Inferior parietal cortex (tissue), 1 donor: ENCODE measurements at regions not wholly inside any gene's neighbourhood (a gene's known extent, or its start where the extent isn't known, plus 50 kb on each side); places are given as distances from the start of the nearest gene placed in this dataset.
"Not testable (repeated sequence)": the region's sequence is repeated elsewhere in the genome, so short reads cannot be mapped to it uniquely, and the experiment has no call there.

Experiments
- DNase-seq: peaks from one replicate; pipeline ENCODE4 v3.0.0-alpha.2; 2016; ENCODE audit errors: extremely low spot score

DNA sequence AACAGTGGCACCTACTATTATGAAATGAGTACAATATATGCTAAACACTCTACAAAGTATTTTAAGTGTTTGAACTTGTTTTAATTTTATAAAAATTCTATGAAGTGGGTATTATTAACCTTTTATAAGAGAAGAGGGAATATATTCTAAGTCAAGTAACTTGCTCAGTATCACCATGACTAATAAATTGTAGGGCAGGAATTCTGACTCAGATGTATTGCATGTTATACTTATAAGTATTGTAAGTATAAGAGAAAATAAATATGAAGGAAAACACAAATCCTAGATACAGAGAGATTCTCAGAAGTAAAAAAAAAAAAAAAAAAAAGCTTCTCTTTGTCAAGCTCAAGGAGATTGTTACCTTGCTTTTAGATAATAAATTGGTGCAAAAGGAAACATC, 893.2 kb downstream of the SLC16A7 start:
- no peak for DNase-seq

DNA sequence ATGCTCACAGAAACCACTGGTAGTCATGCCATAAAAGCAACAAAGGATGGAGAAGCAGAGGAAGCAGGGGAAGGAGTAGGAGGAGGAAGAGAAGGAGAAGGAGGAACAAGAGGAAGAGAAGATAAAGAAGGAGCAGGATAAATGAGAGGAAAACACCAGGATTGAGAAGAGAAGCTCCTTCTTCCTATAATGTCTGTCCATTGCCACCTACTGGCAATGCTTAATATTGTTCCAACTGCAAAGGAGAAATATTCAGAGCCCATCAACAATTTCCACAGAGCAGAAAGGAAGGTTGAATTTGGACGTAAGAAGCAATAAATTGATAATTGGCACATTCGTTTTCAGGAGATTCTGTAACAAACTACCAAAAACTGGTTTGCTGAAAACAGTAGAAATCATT, 898.4 kb downstream of the SLC16A7 start:
- DNase-seq, result peak; percentile 38

DNA sequence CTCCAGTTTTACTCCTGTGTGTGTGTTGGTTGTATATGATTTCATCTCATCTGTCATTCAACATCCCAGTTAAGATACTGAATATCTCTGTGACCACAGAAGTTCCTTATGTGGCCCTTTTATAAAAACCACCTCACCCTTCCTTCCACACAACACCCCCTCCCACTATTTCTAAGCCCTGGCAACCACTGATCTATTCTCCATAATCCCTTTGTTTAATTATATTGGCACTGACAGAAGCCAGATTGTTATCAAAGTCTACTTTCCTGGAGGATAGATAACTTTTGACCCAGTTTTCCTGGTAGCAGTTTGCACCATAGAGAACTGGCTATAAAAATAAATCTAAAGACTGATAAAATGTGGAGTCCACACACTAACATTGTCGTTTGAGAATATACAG, 902.8 kb downstream of the SLC16A7 start:
- DNase-seq, result no peak

DNA sequence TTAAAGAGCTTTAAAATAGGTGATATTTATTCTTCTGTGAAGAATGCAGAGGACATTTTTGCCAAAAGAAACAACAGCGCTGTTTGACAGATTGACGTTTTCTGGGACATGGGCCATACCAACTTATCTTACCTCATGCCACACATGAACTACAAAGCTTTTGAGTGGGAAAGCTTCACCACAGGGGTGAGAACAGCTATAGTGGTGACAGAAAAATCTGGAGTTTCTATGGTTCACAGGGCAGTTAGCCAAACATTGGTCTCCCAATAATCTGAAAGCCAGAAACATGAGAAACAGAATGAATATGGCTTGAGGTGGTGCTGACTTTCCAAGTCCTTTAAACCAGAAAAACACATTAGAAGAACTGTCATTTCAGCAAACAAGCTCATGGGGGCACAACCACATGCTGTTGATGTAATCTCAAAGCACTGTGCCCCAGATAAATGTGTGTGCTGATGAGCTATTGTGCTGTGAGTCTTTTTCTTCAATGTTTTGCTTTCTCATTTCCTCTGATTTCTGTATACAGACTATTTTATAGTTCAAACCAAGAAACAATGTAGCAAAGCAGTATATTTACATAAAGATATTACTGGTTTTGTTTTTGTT, 905.4 kb downstream of the SLC16A7 start:
- no peak for DNase-seq

DNA sequence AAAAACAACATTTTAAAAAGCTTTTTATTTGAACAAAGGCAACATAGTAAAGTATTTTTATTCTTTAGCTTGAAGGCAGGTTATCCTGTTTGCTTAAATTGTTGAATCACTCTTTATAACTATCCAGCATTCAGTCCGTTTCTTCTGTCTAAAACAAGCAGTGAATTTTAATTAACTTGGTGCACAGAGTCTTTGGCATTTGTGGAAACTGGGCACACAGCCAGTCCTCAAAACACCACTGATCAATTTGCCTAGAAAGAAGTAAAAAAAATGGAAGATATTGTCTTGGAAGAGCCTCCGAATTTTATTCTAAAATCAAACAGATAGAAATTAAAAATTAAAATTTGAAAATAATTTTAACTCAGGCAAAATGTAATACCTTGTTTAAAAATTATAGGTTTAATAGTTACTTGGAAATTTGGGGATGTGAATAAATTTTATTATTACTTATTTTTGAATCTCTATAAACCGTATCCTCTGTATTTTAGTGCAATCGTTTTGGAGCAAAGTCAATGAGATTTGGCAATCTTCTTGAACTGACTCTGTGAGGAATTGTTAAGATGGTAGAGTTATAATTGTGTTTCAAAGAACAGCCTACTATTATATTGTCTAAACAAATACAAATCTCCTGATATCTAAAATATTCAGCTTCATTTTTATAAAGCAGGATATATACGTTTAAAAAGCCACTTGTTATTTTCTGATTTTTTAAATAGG, 927.0 kb downstream of the SLC16A7 start:
- DNase-seq, result peak; percentile 58

DNA sequence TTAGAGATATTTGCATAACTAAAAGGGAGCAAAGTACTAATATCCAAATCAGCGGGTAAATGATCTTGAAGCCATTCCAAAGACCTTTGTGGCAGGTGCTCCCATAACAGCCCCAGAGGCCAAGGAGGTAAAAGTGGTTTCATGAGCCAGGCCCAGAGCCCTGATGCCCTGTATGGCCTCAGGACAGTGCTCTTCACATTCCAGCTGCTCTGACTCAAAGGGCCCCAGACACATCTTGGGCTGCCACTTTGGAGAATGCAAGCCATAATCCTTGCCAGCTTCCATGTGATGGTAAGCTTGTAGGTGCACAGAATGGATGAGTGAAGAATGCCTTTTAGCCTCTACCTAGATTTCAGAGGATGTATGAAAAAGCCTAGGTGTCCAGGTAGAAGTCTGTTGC, 933.4 kb downstream of the SLC16A7 start:
- DNase-seq, result no peak

DNA sequence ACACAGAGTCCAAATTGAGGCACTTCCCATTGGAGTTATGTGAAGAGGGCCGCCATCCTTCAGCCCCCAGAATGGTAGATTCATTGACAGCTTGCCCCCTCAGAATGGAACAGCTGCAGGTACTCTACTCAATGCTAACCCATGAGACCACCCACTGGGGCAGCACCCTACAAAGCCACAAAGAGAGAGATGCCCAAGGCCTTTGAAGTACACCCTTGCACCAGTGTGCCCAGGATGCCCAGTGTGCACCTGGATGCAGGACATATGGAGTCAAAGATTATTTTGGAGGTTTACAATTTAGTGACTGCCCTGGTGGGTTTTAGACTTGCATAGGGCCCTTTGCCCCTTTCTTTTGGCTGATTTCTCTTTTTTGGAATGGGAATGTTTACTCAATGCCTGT, 933.9 kb downstream of the SLC16A7 start:
- no peak for DNase-seq

DNA sequence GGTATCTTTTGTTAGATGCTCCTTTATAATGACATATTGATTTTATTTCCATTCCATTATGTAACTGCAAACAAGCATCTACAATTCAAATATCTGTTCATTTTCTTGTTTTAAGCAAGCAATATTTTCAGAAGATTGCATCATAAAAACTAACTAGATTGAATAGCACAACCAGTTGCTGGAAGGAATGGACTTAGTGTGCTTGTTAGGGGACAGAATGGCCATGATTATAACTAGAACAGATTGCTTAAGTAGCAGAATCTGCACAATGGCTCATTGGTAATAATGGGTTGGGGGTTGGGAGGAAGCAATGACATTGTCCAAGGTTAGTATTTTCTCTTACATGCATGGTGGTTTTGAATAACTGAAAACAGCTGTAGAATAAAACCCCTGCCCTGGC, 939.5 kb downstream of the SLC16A7 start:
- no peak for DNase-seq

DNA sequence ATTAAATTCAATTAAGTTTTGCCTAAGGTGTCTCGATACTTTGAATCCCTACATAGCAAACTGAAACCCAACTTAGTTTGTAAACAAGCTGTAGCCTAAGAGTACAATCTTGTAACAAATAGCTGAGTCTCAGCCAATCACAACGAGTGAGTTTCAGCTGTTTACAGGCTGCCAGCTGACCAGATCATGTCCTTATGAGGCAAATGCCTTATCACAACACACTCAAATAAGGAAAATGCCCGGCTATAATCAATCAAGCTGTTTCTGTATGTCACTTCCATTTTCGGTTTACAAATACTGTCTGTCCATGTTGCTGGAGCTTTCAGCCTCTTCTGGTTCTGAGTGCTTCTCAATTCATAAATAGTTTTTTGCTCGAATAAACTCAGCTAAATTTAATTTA, 943.8 kb downstream of the SLC16A7 start:
- DNase-seq, result no peak

DNA sequence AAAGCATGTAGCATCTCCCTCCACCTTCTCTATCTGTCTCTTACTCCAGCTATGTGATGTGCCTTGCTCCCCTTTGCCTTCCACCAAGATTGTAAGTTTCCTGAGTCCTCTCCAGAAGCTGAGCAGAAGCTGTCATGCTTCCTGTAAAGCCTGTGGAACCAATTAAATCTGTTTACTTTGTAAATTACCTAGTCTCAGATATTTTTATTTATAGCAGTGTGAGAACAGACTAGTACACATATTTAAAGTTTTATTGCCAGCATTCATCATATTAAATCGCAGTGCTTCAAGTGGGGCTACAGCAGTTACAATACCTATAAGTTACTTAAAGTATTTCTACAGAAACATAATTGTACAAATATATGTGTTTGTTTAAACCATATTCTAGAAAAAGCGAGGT, 973.1 kb downstream of the SLC16A7 start:
- no peak for DNase-seq

DNA sequence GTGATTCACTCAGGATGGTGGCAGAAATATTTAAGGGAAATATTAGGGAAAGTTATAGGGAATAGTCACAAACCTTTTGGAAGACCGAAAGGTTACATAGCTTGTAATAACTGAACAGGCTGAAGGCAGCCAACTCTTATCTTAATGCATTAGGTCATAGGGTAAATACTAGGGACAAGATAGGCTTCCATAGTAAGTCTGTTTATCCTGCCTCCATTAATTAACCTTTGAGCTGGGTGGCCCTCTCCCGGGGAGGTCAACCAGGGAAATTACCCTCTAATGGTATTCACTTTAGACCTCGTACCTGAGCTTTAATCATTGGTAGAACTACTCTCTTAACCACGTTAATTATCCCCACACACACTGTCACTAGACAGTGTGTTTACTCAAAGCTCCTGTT, 981.8 kb downstream of the SLC16A7 start:
- DNase-seq, result no peak

DNA sequence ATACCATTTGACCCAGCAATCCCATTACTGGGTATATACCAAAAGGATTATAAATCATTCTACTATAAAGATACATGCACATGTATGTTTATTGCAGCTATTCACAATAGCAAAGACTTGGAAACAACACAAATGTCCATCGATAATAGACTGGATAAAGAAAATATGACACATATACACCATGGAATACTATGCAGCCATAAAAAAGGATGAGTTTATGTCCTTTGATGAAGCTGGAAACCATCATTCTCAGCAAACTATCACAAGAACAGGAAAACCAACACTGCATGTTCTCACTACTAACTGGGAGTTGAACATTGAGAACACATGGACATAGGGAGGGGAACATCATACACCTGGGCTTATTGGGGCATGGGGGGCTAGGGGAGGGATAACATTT, 991.8 kb downstream of the SLC16A7 start:
- DNase-seq, result not testable (repeated sequence)

DNA sequence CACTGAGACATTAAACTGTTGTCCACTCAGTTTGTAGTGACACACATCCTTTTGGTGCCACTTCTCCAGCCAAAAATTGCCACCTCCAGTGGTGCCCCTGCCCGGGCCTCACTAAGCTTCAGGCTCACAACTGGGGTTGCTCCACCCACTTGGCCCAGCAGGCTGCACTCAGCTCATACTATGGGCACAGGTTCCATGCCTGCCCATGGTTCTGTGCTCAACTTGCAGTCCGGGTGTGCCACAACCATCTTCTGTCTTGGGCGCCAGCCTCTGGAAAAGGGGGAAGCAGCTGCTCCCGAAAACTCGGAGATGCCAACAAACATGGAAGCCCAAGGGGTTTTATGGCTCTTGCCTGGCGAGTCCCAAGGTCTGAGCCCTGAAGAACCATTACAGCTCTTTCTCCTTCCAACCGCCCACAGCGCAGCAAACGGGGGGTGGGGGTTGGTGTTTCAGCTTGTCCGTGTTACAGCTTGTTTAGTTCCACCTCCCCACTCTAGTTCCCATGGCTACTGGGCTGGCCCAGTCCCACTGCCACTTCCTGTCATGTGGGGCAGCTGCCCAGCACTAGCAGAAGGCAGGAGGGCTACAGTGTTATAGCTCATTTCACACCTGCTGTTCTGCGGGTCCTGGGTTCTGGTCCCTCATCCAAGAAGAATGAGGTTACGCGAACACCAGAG, 998.3 kb downstream of the SLC16A7 start:
- DNase-seq, result no peak

DNA sequence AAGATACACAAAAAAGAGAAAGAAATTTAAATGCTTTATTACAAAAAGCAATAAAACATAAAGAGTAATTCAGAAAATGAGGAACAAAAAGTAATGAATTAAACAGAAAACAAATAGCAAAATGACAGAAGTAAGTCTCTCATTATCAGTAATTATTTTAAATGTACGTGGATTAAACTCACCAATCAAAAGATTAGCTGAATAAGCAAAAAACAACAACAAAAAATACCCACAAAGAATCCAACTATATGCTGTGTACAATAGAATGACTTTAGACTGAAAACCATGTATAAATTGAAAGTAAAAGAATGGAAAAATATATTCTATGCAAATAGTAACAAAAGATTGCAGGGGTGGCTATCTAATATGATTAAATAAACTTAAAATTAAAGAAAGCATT, 1006.8 kb downstream of the SLC16A7 start:
- DNase-seq, result no peak

DNA sequence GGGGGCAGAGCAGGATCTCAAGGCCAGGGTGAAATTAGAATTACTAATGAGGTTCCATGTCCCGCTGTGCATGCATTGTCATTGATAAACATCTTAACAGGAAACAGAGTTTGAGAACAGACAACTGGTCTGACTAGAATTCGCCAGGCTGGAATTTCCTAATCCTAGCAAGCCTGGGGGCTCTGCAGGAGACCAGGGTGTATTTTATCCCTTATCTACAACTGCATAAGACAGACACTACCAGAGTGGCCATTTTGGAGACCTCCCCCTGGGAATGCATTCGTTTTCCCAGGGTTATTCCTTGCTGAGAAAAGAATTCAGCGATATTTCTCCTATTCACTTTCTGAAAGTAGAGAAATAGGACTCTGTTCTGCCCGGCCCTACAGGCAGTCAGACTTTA, 1007.6 kb downstream of the SLC16A7 start:
- DNase-seq, result not testable (repeated sequence)

DNA sequence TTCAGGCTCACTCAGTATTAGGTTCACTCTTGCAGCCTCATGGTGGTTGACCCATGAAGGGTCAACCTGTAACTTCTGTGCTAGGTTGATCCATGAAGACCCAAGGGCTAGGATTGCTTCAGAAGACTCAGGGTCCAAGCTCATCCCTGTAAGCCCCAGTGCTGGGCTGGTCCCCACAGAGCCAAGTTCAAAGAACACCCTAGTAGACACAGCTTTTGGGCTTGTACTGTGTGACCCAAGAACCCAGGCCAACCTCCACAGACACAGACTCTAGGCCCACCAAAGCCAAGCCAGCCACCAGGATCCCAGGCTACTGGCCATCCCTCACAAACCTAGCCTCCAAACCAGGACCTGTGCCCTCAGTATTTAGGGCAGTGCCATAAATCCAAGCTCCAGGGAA, 1020.6 kb downstream of the SLC16A7 start:
- DNase-seq, result no peak

DNA sequence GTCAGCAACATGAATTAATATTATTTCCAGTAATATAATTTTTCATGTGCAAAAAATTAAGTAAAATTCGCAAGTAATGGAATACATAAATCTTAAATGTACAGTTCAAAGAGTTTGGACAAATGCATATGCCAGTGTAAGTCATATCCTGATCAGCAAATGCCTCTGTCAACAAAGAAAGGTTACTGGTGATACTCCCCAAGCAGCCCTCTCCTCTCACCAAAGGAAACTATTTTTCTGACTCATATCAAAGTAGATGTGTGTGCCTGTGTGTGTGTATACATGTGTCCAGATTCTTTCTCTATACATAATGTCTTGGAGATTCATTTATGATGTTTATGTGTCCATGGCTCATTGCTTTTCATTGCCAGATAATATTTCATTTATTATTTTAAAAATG, 1035.0 kb downstream of the SLC16A7 start:
- DNase-seq, result no peak

DNA sequence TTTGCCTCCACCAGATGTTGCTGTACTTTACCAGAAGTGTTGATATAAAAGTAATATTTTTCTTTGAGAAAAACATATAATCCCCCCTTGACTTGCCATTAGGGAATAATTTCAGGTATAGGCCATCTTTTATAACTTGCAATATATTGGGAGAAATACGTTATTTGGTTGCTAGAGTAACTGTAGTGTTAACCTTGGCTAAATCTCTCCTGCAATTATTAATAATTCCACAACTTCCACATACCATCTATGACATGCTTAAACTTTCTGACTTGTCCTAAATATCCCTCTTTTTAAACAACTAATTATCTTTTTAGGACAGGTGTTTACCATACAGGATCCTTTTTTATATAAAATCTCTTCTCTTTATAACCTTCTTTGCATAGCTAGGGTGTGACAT, 1048.2 kb downstream of the SLC16A7 start:
- no peak for DNase-seq

DNA sequence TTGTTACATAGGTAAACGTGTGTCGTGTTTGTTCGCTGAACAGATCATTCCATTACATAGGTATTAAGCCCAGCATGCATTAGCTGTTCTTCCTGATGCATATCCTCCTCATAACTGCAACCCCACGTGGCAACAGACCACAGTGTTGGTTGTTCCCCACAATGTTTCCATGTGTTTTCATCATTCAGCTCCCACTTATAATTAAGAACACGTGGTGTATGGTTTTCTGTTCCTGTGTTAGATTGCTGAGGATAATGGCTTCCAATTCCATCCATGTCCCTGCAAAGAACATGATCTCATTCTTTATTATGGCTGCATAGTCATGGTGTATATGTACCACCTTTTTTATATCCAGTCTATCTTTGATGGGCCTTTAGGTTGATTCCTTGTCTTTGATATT, 1071.1 kb downstream of the SLC16A7 start:
- no peak for DNase-seq

DNA sequence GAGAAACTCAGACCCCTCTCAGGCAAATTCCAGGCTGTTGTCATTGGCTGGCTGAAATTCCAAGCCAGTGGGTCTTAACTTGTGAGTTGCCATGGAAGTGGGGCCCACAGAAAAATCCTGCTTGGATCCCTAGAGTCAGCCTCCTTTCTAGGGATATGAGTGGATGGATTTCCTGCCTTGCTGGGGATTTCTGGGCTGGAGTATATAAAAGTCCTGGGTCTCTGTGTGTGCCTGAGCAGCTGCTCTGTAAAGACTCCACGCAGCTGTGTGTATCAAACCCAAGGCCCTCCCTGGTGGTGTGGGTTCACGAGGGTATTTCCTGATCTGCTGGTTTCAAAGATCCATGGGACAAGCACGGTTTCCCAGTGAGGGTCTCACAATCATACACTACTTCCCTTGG, 1077.1 kb downstream of the SLC16A7 start:
- no peak for DNase-seq

DNA sequence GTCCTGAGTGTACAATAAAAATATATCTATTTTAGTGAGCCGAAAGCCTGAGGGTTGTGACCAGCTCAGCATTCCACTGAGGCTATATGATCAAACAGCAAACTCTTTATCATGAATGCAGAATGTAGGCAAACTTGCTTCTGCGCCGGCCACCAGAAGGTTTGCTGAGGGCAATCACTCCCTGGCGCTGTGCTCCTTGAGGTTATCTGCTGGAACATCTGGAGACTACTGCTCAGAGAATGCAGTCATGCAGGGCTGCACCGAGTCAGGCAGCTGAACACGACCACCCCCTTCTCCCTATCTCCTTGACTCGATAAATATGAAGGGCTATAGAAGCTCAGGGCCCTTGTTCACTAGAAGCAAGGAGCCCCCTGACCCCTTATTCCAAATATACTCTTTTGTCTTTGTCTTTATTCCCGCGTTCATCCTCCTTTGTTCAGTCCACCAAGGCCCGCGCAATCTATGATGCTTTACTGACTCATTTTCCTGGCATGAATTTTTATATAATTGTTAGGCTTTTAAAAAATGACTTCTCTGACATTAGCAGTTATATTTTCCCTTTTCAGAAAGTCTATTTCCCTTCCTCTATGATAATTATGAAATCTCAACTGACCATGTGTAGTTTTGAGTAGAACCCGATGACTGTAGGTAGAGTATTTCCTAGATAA, 1089.3 kb downstream of the SLC16A7 start:
- no peak for DNase-seq

DNA sequence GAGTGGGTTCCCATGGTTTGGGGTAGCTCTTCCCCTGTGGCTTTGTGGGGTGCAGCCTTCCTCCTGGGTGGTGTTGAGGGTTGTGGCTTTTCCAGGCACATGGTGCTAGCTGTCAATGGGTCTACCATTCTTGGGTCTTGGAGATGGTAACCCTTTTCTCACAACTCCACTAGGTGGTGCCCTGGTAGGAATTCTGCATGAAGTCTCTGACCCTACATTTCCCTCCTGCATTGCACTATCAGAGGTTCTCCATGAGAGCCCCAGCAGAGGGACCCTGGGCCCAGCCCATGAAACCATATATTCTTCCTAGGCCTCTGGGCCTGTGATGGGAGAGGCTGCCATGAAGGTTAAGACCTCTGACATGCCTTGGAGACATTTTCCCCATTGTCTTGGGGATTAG, 1093.3 kb downstream of the SLC16A7 start:
- no peak for DNase-seq
